ENCODE measurements at regions not wholly inside any gene's neighbourhood (a gene's known extent, or its start where the extent isn't known, plus 50 kb on each side); places are given as distances from the start of the nearest gene placed in this dataset.

DNA sequence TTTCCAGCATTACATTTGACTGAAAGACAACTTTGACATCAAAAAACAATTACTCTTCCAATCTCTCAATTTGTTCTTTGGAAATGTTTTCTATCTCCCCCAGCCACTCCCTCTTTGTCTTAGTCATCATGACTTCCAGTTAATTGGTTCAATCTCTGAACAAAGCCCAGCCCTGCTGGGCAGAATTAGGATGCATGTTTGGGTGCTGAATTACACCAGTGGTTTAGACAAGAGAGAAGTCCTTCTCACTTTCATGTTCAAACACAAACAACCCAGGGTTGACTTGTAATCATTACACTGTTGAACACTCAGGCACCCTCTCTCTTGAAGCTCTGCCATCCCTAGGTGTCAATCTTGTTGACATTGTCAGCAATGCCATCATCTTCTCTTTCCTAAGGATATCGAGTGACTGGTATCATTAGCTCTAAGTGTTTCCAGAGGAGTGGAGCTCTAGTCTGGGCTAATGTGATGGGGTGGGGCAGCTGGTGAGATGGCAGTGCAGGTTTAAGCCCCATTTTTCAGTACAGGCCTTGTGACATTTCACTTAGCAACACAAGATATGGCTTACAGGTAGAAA is 90.8 kb upstream of the MEIS1 start (continued):
- TF ChIP-seq, protein P1, sequence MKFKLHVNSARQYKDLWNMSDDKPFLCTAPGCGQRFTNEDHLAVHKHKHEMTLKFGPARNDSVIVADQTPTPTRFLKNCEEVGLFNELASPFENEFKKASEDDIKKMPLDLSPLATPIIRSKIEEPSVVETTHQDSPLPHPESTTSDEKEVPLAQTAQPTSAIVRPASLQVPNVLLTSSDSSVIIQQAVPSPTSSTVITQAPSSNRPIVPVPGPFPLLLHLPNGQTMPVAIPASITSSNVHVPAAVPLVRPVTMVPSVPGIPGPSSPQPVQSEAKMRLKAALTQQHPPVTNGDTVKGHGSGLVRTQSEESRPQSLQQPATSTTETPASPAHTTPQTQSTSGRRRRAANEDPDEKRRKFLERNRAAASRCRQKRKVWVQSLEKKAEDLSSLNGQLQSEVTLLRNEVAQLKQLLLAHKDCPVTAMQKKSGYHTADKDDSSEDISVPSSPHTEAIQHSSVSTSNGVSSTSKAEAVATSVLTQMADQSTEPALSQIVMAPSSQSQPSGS (IDR thresholded peaks at IDR 0.05; ENCODE audit: low read length) = no peak
- no peak for TF ChIP-seq SP2 (IDR thresholded peaks at IDR 0.05; ENCODE audit: low read length)
- no peak for TF ChIP-seq TBP (IDR thresholded peaks at IDR 0.05; ENCODE audit: low read depth, low read length)
- TF ChIP-seq, protein P2, sequence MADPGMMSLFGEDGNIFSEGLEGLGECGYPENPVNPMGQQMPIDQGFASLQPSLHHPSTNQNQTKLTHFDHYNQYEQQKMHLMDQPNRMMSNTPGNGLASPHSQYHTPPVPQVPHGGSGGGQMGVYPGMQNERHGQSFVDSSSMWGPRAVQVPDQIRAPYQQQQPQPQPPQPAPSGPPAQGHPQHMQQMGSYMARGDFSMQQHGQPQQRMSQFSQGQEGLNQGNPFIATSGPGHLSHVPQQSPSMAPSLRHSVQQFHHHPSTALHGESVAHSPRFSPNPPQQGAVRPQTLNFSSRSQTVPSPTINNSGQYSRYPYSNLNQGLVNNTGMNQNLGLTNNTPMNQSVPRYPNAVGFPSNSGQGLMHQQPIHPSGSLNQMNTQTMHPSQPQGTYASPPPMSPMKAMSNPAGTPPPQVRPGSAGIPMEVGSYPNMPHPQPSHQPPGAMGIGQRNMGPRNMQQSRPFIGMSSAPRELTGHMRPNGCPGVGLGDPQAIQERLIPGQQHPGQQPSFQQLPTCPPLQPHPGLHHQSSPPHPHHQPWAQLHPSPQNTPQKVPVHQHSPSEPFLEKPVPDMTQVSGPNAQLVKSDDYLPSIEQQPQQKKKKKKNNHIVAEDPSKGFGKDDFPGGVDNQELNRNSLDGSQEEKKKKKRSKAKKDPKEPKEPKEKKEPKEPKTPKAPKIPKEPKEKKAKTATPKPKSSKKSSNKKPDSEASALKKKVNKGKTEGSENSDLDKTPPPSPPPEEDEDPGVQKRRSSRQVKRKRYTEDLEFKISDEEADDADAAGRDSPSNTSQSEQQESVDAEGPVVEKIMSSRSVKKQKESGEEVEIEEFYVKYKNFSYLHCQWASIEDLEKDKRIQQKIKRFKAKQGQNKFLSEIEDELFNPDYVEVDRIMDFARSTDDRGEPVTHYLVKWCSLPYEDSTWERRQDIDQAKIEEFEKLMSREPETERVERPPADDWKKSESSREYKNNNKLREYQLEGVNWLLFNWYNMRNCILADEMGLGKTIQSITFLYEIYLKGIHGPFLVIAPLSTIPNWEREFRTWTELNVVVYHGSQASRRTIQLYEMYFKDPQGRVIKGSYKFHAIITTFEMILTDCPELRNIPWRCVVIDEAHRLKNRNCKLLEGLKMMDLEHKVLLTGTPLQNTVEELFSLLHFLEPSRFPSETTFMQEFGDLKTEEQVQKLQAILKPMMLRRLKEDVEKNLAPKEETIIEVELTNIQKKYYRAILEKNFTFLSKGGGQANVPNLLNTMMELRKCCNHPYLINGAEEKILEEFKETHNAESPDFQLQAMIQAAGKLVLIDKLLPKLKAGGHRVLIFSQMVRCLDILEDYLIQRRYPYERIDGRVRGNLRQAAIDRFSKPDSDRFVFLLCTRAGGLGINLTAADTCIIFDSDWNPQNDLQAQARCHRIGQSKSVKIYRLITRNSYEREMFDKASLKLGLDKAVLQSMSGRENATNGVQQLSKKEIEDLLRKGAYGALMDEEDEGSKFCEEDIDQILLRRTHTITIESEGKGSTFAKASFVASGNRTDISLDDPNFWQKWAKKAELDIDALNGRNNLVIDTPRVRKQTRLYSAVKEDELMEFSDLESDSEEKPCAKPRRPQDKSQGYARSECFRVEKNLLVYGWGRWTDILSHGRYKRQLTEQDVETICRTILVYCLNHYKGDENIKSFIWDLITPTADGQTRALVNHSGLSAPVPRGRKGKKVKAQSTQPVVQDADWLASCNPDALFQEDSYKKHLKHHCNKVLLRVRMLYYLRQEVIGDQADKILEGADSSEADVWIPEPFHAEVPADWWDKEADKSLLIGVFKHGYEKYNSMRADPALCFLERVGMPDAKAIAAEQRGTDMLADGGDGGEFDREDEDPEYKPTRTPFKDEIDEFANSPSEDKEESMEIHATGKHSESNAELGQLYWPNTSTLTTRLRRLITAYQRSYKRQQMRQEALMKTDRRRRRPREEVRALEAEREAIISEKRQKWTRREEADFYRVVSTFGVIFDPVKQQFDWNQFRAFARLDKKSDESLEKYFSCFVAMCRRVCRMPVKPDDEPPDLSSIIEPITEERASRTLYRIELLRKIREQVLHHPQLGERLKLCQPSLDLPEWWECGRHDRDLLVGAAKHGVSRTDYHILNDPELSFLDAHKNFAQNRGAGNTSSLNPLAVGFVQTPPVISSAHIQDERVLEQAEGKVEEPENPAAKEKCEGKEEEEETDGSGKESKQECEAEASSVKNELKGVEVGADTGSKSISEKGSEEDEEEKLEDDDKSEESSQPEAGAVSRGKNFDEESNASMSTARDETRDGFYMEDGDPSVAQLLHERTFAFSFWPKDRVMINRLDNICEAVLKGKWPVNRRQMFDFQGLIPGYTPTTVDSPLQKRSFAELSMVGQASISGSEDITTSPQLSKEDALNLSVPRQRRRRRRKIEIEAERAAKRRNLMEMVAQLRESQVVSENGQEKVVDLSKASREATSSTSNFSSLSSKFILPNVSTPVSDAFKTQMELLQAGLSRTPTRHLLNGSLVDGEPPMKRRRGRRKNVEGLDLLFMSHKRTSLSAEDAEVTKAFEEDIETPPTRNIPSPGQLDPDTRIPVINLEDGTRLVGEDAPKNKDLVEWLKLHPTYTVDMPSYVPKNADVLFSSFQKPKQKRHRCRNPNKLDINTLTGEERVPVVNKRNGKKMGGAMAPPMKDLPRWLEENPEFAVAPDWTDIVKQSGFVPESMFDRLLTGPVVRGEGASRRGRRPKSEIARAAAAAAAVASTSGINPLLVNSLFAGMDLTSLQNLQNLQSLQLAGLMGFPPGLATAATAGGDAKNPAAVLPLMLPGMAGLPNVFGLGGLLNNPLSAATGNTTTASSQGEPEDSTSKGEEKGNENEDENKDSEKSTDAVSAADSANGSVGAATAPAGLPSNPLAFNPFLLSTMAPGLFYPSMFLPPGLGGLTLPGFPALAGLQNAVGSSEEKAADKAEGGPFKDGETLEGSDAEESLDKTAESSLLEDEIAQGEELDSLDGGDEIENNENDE (IDR thresholded peaks at IDR 0.05; ENCODE audit: insufficient replicate concordance, low read length) = no peak
- no peak for TF ChIP-seq POU5F1 (IDR thresholded peaks at IDR 0.05; ENCODE audit: low read depth, low read length)
- no peak for TF ChIP-seq ZNF274 (IDR thresholded peaks at IDR 0.05; ENCODE audit: borderline replicate concordance, extremely low read depth, low read length)
- no peak for TF ChIP-seq TAF1 (IDR thresholded peaks at IDR 0.05; ENCODE audit: low read depth, low read length)
